Left colon (tissue), 2 donors: ENCODE measurements at regions not wholly inside any gene's neighbourhood (a gene's known extent, or its start where the extent isn't known, plus 50 kb on each side); places are given as distances from the start of the nearest gene placed in this dataset.

ENCODE experiments used
- ATAC-seq: fragments of 200-7000 bp; cut with Tn5 transposase; one replicate; pipeline ENCODE4 v1.9.1; 2020; ENCODE audit warnings: mild to moderate bottlenecking, moderate library complexity
- DNase-seq, 2 donors: peaks; one replicate each; pipeline ENCODE4 v3.0.0-alpha.2; 2020
- intact Hi-C, 2 donors: fragments of 100-400 bp; cut with DNase I in 1 of 2; cut with micrococcal nuclease in 1 of 2; formaldehyde crosslinking; loops; one replicate each; pipeline versions ENCODE4 v1.11.2 to v1.14.0; 2022; cut with DNase I, micrococcal nuclease
- donor health status: DM: no; HTN: no; CAD: no.
- donor health status: DM: yes; HTN: yes; CAD: no.

DNA sequence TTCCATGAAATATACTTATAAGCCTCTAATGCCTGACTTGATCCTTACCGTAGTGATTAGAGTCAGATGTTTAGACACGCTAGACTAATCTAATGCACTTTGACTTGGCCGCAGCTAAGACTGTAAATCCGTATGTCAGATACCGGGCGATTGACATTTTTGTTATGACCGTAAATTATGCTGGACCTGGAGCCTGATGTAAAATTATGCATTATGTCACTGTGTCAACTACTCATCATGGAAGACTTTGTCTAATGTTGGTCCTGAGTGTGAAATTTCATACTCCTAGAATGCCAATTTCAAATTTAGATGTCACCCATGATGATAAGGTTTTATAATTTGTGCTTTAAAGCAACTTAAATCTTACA lies 123.6 kb upstream of the LIMCH1 start:
- DNase-seq, result no peak
- intact Hi-C loops, result no loop called here
- ATAC-seq, result no peak

DNA sequence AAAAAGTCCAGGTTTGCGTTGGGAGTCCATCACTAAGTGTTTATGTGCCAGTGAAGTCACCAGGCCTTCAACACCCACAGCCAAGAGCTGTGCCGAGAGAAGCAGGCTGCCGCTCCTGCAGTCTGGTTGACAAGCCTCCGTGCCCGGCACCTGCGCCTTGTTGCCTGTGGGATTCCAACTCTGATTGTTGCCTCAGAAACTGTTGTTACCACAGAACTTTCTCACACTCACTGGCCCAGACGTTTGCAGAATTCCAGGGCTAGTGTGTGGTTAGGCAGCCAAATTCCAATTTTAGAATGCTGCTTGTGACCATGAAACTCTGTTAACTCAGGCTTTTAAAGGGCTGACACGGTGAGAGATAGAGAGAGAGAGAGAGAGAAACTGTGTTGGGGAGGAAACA lies 119.5 kb upstream of the LIMCH1 start:
- intact Hi-C loops, result no loop called here
- DNase-seq (no peak), ATAC-seq (no peak)

DNA sequence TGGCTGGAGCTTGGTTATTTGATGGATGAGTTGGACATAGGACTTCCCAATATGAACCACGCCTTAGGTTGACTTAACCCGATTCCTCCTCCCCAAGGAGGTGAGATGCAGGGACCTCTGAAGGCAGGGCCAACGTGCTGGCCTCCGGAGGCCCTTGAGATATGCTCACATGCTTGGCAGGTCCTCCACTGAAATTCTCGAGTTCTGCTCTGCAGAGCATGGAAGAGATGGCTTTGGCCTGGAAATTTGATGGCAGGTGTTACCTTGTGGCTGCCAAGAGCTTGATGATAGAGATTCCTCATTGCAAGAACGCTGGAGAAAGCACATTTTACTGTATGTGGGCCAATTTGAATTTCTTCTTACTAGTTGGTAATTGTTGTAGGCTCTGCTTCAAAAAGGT lies 117.4 kb upstream of the LIMCH1 start:
- intact Hi-C loops, result no loop called here
- no peak for ATAC-seq
- no peak for DNase-seq

- DNase-seq (no peak), ATAC-seq (no peak)
- intact Hi-C loops, result no loop called here
Observed at GRCh38 chr4:41423117-41423516, 114.8 kb upstream of the LIMCH1 start.

GRCh38 chr4:41424522-41424921 lies 113.4 kb upstream of the LIMCH1 start:
- intact Hi-C loops, result no loop called here

DNA sequence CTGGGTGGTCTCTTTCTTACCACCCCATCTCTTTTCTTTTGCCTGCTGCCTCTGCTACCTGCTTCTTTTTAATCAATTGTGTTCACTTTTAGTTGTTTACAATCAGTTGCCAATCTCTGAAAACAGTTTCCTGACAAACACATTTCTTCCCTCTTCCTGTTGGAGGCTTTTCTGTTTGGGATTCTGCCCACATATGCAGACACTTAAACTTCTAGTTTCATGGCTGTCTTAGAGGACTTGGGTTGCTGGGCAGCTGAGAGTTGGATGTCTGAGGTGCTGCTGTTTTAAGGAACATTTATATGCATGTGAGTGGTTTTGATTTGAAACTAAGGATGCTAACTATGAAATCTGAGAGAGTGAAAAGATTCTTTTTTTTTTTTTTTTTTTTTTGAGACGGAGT lies 112.3 kb upstream of the LIMCH1 start:
- ATAC-seq, result no peak
- no peak for DNase-seq
- intact Hi-C loops, result no loop called here

More at GRCh38 chr4:41424522-41424921, 113.4 kb upstream of the LIMCH1 start:
- DNase-seq, result no peak
- ATAC-seq, result no peak

- DNase-seq (no peak), ATAC-seq (peak; percentile 63)
- intact Hi-C loops, result no loop called here
Observed at GRCh38 chr4:41426539-41426938, 111.4 kb upstream of the LIMCH1 start.

- intact Hi-C loops, result no loop called here
- DNase-seq (no peak), ATAC-seq (no peak)
Observed at GRCh38 chr4:41427306-41427882, 110.6 kb upstream of the LIMCH1 start.

- intact Hi-C loops, result no loop called here
- ATAC-seq, result no peak
- no peak for DNase-seq
Observed at GRCh38 chr4:41427931-41428600, 109.9 kb upstream of the LIMCH1 start.

DNA sequence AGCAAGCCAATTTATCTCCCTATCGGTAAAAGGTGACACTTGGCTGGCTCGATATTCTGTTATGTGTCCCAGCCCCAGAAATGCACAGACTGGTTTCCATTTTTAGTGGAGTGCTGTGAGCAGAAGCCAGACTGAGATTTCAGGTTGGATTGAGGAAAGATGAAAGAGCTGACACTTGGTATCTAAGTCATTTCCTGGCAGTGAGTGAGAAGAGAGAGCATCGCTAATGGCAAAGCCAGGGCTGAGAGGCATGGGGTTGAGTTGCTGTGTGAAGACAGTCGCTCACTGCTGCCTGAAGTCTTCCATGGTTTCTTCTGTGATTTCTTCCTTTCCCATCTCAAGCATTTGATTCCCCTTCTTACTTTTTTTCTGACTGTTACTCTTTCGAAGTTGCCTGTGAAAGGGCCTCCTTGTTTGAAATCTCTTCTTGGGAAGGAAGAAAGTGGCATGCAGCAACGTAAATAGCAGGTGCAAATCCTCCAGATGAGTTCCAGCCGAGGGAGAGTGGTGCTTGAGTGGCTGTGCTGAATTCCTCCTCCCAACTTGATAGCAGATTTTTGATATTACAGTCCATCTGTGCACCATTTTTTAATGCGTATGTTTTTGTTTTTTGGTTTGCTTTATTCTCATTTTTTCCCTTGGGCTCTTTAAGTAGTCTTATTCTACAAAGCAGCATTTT lies 109.2 kb upstream of the LIMCH1 start:
- intact Hi-C loops, result no loop called here
- DNase-seq (no peak), ATAC-seq (no peak)

- no peak for ATAC-seq
- DNase-seq, result no peak
- intact Hi-C loops, result no loop called here
Observed at GRCh38 chr4:41429280-41429669, 108.7 kb upstream of the LIMCH1 start.

GRCh38 chr4:41430792-41431191 lies 107.2 kb upstream of the LIMCH1 start:
- ATAC-seq (no peak), DNase-seq (no peak)
- intact Hi-C loops, result no loop called here

DNA sequence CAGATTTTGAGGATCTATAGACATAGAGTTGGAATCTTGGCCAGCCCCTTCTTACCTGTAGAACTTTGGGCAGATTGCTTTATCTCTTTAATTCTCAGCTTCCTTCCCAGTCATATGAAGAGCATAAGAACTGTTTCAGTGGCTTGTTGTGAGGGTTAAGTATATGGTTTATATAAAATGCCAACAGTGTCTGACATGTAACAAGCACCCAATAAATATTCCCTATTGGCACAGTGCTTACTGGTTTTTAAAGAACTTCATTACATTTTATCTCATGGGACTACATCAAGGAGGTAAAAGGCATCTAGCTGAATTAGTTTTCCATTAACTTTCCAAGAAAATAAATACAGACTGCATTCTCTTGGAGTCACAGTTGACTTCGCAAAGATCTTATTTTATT lies 106.7 kb upstream of the LIMCH1 start:
- intact Hi-C loops, result no loop called here
- ATAC-seq (no peak), DNase-seq (no peak)

- intact Hi-C loops, result no loop called here
- DNase-seq (no peak), ATAC-seq (no peak)
Observed at GRCh38 chr4:41432219-41432618, 105.7 kb upstream of the LIMCH1 start.

- intact Hi-C loops, result no loop called here
- no peak for DNase-seq
- ATAC-seq, result no peak
Observed at GRCh38 chr4:41432881-41433280, 105.1 kb upstream of the LIMCH1 start.

DNA sequence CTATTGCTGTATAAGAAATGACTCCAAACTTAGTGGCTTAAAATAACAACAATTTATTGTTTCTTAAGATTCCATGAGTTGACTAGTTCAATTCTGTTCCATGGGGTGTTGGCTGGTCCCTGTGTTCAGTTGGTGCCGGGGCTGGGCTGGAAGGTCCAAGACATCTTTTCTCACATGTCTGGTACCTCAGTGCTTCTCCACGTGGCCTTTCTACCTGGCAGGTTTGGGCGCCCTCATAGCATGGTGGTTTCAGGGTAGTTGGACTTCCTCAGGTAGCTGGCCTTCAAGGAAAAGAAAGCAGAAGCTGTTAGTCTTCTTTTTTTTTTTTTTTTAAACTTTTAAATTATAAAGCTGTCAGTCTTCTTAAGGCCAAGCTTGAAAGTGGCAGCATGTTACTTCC lies 104.6 kb upstream of the LIMCH1 start:
- ATAC-seq, result no peak
- DNase-seq, result no peak
- intact Hi-C loops, result no loop called here

DNA sequence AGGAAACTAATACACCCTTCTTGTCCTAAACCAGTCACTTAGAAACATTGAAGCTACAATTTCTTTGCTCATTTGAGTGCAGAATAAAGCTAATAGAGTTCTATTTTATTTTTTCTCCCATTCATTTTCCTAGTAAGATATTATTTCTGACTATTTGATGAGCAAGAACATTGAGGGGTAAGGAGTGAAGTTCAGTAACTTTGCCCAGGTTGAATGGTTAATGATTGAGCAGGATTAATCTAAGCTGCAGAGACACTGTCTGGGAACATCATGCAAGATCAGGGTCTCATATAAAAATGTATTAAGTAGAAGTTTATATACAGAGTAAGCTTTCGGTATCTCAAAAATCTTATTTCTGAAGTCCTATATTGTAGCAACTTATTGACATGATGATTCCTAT lies 102.4 kb upstream of the LIMCH1 start:
- DNase-seq (no peak), ATAC-seq (no peak)
- intact Hi-C loops, result no loop called here

DNA sequence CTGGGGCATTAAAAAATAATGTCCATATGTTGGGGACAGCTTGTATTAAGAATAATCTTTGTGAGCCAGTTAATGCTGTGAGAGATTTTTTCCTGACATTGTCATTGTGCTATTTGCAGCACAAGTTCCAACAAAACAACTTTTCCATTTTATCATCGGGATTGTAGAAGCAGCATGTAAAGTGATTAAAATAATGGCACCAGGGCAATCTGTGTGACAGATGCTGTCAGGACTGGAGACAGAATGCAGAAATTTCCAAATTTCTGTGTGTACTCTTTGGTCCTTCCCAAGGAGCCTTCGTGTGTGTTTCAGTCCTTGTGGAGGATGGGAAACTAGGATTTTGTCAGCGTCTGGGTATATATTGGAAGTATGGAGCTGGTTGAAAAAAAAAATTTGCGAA lies 101.5 kb upstream of the LIMCH1 start:
- intact Hi-C loops, result no loop called here
- no peak for DNase-seq
- no peak for ATAC-seq

DNA sequence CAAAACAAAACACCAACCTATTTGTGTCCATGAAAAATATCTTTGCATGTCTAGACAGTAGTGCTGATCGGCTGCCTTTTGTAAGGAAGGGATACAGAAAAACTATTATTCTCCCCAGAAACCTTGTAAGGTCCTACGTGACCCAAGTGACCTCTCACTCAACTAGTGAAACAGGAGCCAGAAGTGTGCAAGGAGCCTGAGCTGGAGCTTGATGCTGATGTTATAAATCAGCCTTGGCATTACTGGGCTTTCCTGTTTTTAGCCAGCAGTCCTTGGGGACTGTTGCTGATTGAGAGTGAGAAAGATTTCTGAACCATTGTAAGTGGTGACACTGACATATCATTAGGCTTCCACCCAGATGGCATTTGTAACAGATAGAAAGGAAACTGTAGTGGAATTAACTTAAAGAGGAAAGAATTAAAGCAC lies 100.8 kb upstream of the LIMCH1 start:
- ATAC-seq (no peak), DNase-seq (no peak)

GRCh38 chr4:41438931-41439297 lies 99.0 kb upstream of the LIMCH1 start:
- no peak for ATAC-seq
- DNase-seq, result no peak
- intact Hi-C loops, result no loop called here

More for the DNA sequence above, 100.8 kb upstream of the LIMCH1 start:
- intact Hi-C loops, result no loop called here

GRCh38 chr4:41442810-41443209 lies 95.1 kb upstream of the LIMCH1 start:
- intact Hi-C loops, result no loop called here
- DNase-seq (no peak), ATAC-seq (peak; percentile 12)
